Upper lobe of right lung (tissue), 1 donor: ENCODE measurements at regions not wholly inside any gene's neighbourhood (a gene's known extent, or its start where the extent isn't known, plus 50 kb on each side); places are given as distances from the start of the nearest gene placed in this dataset.
"Not testable (repeated sequence)": the region's sequence is repeated elsewhere in the genome, so short reads cannot be mapped to it uniquely, and the experiment has no call there.

Experiments used
- ATAC-seq: fragments of 200-7000 bp; cut with Tn5 transposase; one replicate; pipeline ENCODE4 v1.9.1; 2020; ENCODE audit warnings: mild to moderate bottlenecking, moderate library complexity
- DNase-seq: peaks from one replicate; pipeline ENCODE4 v3.0.0-alpha.2; 2020
- H3K27ac ChIP-seq: fragments of 200-600 bp; one replicate; pipeline ENCODE4 v1.8.0; 2022
- H3K27me3 ChIP-seq: fragments of 200-600 bp; one replicate; pipeline ENCODE4 v1.8.0; 2022; ENCODE audit warnings: mild to moderate bottlenecking
- H3K36me3 ChIP-seq: fragments of 200-600 bp; one replicate; pipeline ENCODE4 v1.8.0; 2022
- H3K4me1 ChIP-seq: fragments of 200-600 bp; one replicate; pipeline ENCODE4 v1.8.0; 2022
- H3K4me3 ChIP-seq: fragments of 200-600 bp; one replicate; pipeline ENCODE4 v1.8.0; 2022; ENCODE audit warnings: mild to moderate bottlenecking
- H3K9me3 ChIP-seq: fragments of 200-600 bp; one replicate; pipeline ENCODE4 v1.8.0; 2022
- intact Hi-C: fragments of 100-400 bp; cut with DNase I; formaldehyde crosslinking; loops from one replicate; pipeline ENCODE4 v1.11.0; 2022
- TF ChIP-seq, protein P1 (sequence below): fragments of 200-600 bp; IDR thresholded peaks from one replicate; pipeline ENCODE4 v1.8.0; 2022; ENCODE audit warnings: antibody characterized with exemption
- donor health status: DM: no; HTN: yes; CAD: no; lungs with severe emphysema.

GRCh38 chr1:185396126-185396525 is 79.1 kb upstream of the IVNS1ABP start:
- Histone ChIP-seq H3K9me3 (no peaks in the 10 kb centered on the region), H3K4me3 (no peak overlapping the region), H3K27ac (no peak overlapping the region), H3K27me3 (no peaks in the 10 kb centered on the region), H3K4me1 (no peaks in the 10 kb centered on the region), H3K36me3 (no peaks in the 10 kb centered on the region)
- no peak for ATAC-seq
- intact Hi-C loops, result no loop called here
- no peak for DNase-seq
- TF ChIP-seq, protein P1, sequence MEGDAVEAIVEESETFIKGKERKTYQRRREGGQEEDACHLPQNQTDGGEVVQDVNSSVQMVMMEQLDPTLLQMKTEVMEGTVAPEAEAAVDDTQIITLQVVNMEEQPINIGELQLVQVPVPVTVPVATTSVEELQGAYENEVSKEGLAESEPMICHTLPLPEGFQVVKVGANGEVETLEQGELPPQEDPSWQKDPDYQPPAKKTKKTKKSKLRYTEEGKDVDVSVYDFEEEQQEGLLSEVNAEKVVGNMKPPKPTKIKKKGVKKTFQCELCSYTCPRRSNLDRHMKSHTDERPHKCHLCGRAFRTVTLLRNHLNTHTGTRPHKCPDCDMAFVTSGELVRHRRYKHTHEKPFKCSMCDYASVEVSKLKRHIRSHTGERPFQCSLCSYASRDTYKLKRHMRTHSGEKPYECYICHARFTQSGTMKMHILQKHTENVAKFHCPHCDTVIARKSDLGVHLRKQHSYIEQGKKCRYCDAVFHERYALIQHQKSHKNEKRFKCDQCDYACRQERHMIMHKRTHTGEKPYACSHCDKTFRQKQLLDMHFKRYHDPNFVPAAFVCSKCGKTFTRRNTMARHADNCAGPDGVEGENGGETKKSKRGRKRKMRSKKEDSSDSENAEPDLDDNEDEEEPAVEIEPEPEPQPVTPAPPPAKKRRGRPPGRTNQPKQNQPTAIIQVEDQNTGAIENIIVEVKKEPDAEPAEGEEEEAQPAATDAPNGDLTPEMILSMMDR, result no peak

DNA sequence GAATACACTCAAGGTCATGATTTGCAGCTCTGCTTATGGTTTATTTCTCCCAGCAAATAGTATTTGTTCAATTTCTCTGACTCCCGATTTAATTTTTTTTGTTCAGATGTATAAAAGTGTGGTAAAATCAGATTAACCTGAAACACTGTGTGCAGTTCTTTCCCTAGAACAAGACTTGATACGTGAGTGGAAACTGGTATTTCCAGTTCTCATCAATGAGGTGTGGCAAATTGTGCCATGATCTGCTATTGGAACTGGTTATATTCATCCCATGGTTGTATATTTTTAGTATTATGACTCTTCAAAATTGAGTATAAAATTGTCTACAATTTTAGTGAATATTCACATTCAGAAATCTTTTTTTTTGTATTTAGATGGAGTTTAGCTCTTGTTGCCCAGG is 76.8 kb upstream of the IVNS1ABP start:
- DNase-seq, result no peak
- no peak for ATAC-seq
- Histone ChIP-seq H3K36me3 (no peaks in the 10 kb centered on the region), H3K9me3 (no peaks in the 10 kb centered on the region), H3K4me1 (no peaks in the 10 kb centered on the region), H3K4me3 (no peak overlapping the region), H3K27me3 (no peaks in the 10 kb centered on the region), H3K27ac (no peak overlapping the region)
- TF ChIP-seq, protein P1, result no peak
- intact Hi-C loops, result no loop called here

DNA sequence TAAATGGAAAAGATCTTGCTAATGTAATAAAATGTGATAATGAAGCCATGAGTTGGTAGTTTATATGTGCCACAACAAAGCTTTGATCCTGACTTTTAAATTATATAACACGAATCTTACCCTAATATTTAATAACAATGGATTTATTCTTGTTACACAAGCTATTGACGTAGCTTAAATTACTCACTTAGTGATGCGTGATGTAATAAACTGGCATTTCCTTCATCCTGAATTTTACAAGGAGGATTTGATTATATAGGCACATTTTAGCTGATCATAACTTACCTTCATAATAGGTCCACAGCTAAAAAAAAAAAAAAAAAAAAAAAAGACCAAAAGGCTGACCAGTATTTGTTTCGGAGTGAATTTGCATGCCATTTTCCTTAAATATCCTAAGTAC is 76.2 kb upstream of the IVNS1ABP start:
- Histone ChIP-seq H3K4me3 (no peak overlapping the region), H3K4me1 (no peaks in the 10 kb centered on the region), H3K27ac (no peak overlapping the region), H3K27me3 (no peaks in the 10 kb centered on the region), H3K9me3 (no peaks in the 10 kb centered on the region), H3K36me3 (no peaks in the 10 kb centered on the region)
- intact Hi-C loops, result no loop called here
- ATAC-seq, result no peak
- no peak for DNase-seq
- TF ChIP-seq, protein P1, result no peak

GRCh38 chr1:185388815-185389214 is 71.8 kb upstream of the IVNS1ABP start:
- TF ChIP-seq, protein P1, result no peak
- no peak for ATAC-seq

GRCh38 chr1:185388346-185388745 is 71.3 kb upstream of the IVNS1ABP start:
- intact Hi-C loops, result no loop called here
- no peaks in the 10 kb centered on the region for H3K27me3 ChIP-seq
- DNase-seq (no peak), ATAC-seq (no peak)
- H3K4me1 ChIP-seq, result no peaks in the 10 kb centered on the region
- TF ChIP-seq, protein P1, result no peak
- no peaks in the 10 kb centered on the region for H3K9me3 ChIP-seq
- H3K4me3 ChIP-seq, result no peak overlapping the region
- no peak overlapping the region for H3K27ac ChIP-seq
- H3K36me3 ChIP-seq, result no peaks in the 10 kb centered on the region

More at GRCh38 chr1:185388815-185389214, 71.8 kb upstream of the IVNS1ABP start:
- H3K27me3 ChIP-seq, result no peaks in the 10 kb centered on the region
- no peaks in the 10 kb centered on the region for H3K36me3 ChIP-seq
- no peak overlapping the region for H3K27ac ChIP-seq
- H3K4me1 ChIP-seq, result no peaks in the 10 kb centered on the region
- DNase-seq, result no peak
- H3K4me3 ChIP-seq, result no peak overlapping the region
- H3K9me3 ChIP-seq, result no peaks in the 10 kb centered on the region
- intact Hi-C loops, result no loop called here

GRCh38 chr1:185385991-185386390 is 68.9 kb upstream of the IVNS1ABP start:
- ATAC-seq (no peak), DNase-seq (no peak)
- no peaks in the 10 kb centered on the region for H3K9me3 ChIP-seq
- intact Hi-C loops, result no loop called here
- no peaks in the 10 kb centered on the region for H3K4me1 ChIP-seq
- H3K27ac ChIP-seq, result no peak overlapping the region
- H3K27me3 ChIP-seq, result no peaks in the 10 kb centered on the region
- H3K4me3 ChIP-seq, result no peak overlapping the region
- H3K36me3 ChIP-seq, result no peaks in the 10 kb centered on the region
- TF ChIP-seq, protein P1, result no peak

DNA sequence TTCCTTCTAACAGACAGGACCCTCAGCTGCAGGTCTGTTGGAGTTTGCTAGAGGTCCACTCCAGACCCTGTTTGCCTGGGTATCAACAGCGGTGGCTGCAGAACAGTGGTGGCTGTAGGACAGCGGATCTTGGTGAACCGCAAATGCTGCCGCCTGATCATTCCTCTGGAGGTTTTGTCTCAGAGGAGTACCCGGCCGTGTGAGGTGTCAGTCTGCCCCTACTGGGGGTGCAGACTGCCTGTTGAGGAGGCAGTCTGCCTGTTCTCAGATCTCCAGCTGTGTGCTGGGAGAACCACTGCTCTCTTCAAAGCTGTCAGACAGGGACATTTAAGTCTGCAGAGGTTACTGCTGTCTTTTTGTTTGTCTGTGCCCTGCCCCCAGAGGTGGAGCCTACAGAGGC is 66.8 kb upstream of the IVNS1ABP start:
- H3K27me3 ChIP-seq, H3K4me1 ChIP-seq, H3K9me3 ChIP-seq, H3K36me3 ChIP-seq, DNase-seq, intact Hi-C loops, ATAC-seq, H3K27ac ChIP-seq, H3K4me3 ChIP-seq: not testable (repeated sequence)
